Neural cell (in vitro differentiated cells): ENCODE measurements at regions not wholly inside any gene's neighbourhood (a gene's known extent, or its start where the extent isn't known, plus 50 kb on each side); places are given as distances from the start of the nearest gene placed in this dataset.

Experiments used
- H2AFZ ChIP-seq: fragments of 200-600, 300-800 bp; sonication (generic), shearing (Covaris generic); 2 replicates; pipeline ENCODE4 v1.6.0; 2014; ENCODE audit warnings: low read depth, mild to moderate bottlenecking, antibody characterized with exemption, low read length, moderate library complexity
- H3F3A ChIP-seq: fragments of 200-600 bp; shearing (Covaris generic); 2 replicates; pipeline ENCODE4 v1.6.1; 2016; ENCODE audit warnings: mild to moderate bottlenecking, moderate library complexity, mixed read lengths, antibody characterized with exemption, low read length; ENCODE audit not compliant: insufficient read depth, poor library complexity, severe bottlenecking
- H3K27ac ChIP-seq: fragments of 200-600, 300-800 bp; sonication (generic), shearing (Covaris generic); 2 replicates; pipeline ENCODE4 v1.5.1; 2014; ENCODE audit warnings: mild to moderate bottlenecking, low read length, moderate library complexity
- H3K27me3 ChIP-seq: fragments of 300-800, 200-600 bp; sonication (generic), shearing (Covaris generic); 2 replicates; pipeline ENCODE4 v1.6.0; 2014; ENCODE audit warnings: mild to moderate bottlenecking, low read depth, low read length, moderate library complexity; ENCODE audit not compliant: insufficient read depth
- H3K36me3 ChIP-seq: fragments of 300-800, 200-600 bp; sonication (generic), shearing (Covaris generic); 2 replicates; pipeline ENCODE4 v1.5.1; 2014; ENCODE audit warnings: mild to moderate bottlenecking, antibody characterized with exemption, low read length, moderate library complexity; ENCODE audit not compliant: insufficient read depth
- H3K4me2 ChIP-seq: fragments of 300-800, 200-600 bp; sonication (generic), shearing (Covaris generic); 2 replicates; pipeline ENCODE4 v1.6.0; 2014; ENCODE audit warnings: mild to moderate bottlenecking, low read length
- H3K4me3 ChIP-seq: fragments of 300-800, 200-600 bp; sonication (generic), shearing (Covaris generic); 2 replicates; pipeline ENCODE4 v1.5.1; 2014; ENCODE audit warnings: mild to moderate bottlenecking, low read length, moderate library complexity
- H3K79me2 ChIP-seq: fragments of 200-600 bp; shearing (Covaris generic); replicated peaks from 2 replicates; pipeline ENCODE4 v1.6.0; 2014; ENCODE audit warnings: mild to moderate bottlenecking, low read length, moderate library complexity; ENCODE audit not compliant: insufficient read depth
- H3K9ac ChIP-seq: fragments of 300-800, 200-600 bp; sonication (generic), shearing (Covaris generic); 2 replicates; pipeline ENCODE4 v1.6.1; 2016; ENCODE audit warnings: mild to moderate bottlenecking, low read length, mixed read lengths
- H3K9me2 ChIP-seq: fragments of 200-600 bp; shearing (Covaris generic); 2 replicates; pipeline ENCODE4 v1.6.1; 2016; ENCODE audit warnings: mild to moderate bottlenecking, low read length, mixed read lengths; ENCODE audit not compliant: insufficient read depth
- H3K9me3 ChIP-seq: fragments of 200-600, 300-800 bp; sonication (generic), shearing (Covaris generic); 2 replicates; pipeline ENCODE4 v1.6.1; 2016; ENCODE audit warnings: mild to moderate bottlenecking, mixed run types, low read length, moderate library complexity, mixed read lengths
- H4K20me1 ChIP-seq: fragments of 200-600 bp; shearing (Covaris generic); 2 replicates; pipeline ENCODE4 v1.6.1; 2016; ENCODE audit warnings: mild to moderate bottlenecking, mixed run types; ENCODE audit not compliant: insufficient read depth
- CTCF ChIP-seq: fragments of 450-650 bp; IDR thresholded peaks from 2 replicates; pipeline ENCODE4 v1.5.1; 2014; ENCODE audit warnings: antibody characterized with exemption, mild to moderate bottlenecking, moderate library complexity; ENCODE audit not compliant: poor library complexity, severe bottlenecking
- EP300 ChIP-seq: fragments of 450-650 bp; conservative IDR thresholded peaks from 2 replicates; pipeline ENCODE4 v1.6.1; 2014; ENCODE audit warnings: antibody characterized with exemption, mild to moderate bottlenecking, moderate library complexity; ENCODE audit not compliant: poor library complexity, severe bottlenecking
- EZH2 ChIP-seq: fragments of 200-600, 300-800 bp; shearing (Covaris generic), sonication (generic); IDR thresholded peaks from 2 replicates; pipeline ENCODE4 v1.6.1; 2014; ENCODE audit warnings: antibody characterized with exemption, low read length, borderline replicate concordance, mild to moderate bottlenecking; ENCODE audit not compliant: insufficient read depth, poor library complexity, severe bottlenecking
- MXI1 ChIP-seq: fragments of 450-650 bp; conservative IDR thresholded peaks from 2 replicates; pipeline ENCODE4 v1.6.1; 2014; ENCODE audit warnings: antibody characterized with exemption, mild to moderate bottlenecking; ENCODE audit not compliant: poor library complexity, severe bottlenecking
- POLR2AphosphoS5 ChIP-seq: IDR thresholded peaks from 2 replicates; pipeline ENCODE4 v1.6.1; 2012
- RAD21 ChIP-seq: fragments of 450-650 bp; conservative IDR thresholded peaks from 2 replicates; pipeline ENCODE4 v1.6.1; 2014; ENCODE audit warnings: antibody characterized with exemption, mild to moderate bottlenecking, moderate library complexity
- REST ChIP-seq: IDR thresholded peaks from 2 replicates; pipeline ENCODE4 v1.6.1; 2012; ENCODE audit warnings: borderline replicate concordance
- SMC3 ChIP-seq: fragments of 450-650 bp; conservative IDR thresholded peaks from 2 replicates; pipeline ENCODE4 v1.6.1; 2014; ENCODE audit warnings: antibody characterized with exemption, mild to moderate bottlenecking, moderate library complexity; ENCODE audit not compliant: poor library complexity
- TAF1 ChIP-seq: IDR thresholded peaks from 2 replicates; pipeline ENCODE4 v1.6.1; 2012; ENCODE audit warnings: low read depth

- TF ChIP-seq REST (no peak), SMC3 (no peak), TAF1 (no peak), CTCF (no peak), POLR2AphosphoS5 (no peak), MXI1 (no peak), EP300 (no peak), RAD21 (no peak), EZH2 (no peak)
Measured at GRCh38 chr7:49020145-49020544, 95.8 kb downstream of the CDC14C start.

GRCh38 chr7:49022448-49022847 lies 98.1 kb downstream of the CDC14C start:
- no peaks in the 10 kb centered on the region for H3K79me2 ChIP-seq

More at GRCh38 chr7:49020145-49020544, 95.8 kb downstream of the CDC14C start:
- Histone ChIP-seq H3K27me3 (no peaks in the 10 kb centered on the region), H3F3A (no peaks in the 10 kb centered on the region), H3K4me3 (no peak overlapping the region), H3K27ac (no peak overlapping the region), H3K9me3 (no peaks in the 10 kb centered on the region), H3K36me3 (no peaks in the 10 kb centered on the region), H2AFZ (no peak overlapping the region), H3K9ac (no peak overlapping the region), H4K20me1 (no peaks in the 10 kb centered on the region), H3K79me2 (no peaks in the 10 kb centered on the region), H3K4me2 (no peak overlapping the region), H3K9me2 (no peaks in the 10 kb centered on the region)

More at GRCh38 chr7:49022448-49022847, 98.1 kb downstream of the CDC14C start:
- no peaks in the 10 kb centered on the region for H3K36me3 ChIP-seq
- no peaks in the 10 kb centered on the region for H4K20me1 ChIP-seq
- H3K9ac ChIP-seq = no peak overlapping the region
- H3F3A ChIP-seq = no peaks in the 10 kb centered on the region
- no peaks in the 10 kb centered on the region for H3K27me3 ChIP-seq
- no peak overlapping the region for H2AFZ ChIP-seq
- no peak overlapping the region for H3K4me2 ChIP-seq
- H3K27ac ChIP-seq = no peak overlapping the region
- TF ChIP-seq SMC3 (no peak), MXI1 (no peak)
- no peaks in the 10 kb centered on the region for H3K9me2 ChIP-seq
- H3K4me3 ChIP-seq = no peak overlapping the region
- no peaks in the 10 kb centered on the region for H3K9me3 ChIP-seq
